ENCODE measurements at regions not wholly inside any gene's neighbourhood (a gene's known extent, or its start where the extent isn't known, plus 50 kb on each side); places are given as distances from the start of the nearest gene placed in this dataset.

DNA sequence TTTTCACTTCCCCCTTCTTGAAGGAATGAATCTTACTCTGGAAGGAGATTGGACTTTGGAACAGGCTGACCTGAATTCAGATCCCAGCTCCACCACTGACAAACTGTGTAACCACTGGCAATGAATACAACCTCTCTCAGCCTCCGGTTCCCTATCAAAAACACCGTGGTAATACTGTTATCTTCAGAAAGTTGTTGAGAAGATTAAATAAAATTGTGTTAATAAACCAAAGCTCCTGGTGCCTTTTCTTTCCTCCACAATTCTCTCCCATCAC is 99.7 kb upstream of the RAI14 start:
- TF ChIP-seq, protein P1, sequence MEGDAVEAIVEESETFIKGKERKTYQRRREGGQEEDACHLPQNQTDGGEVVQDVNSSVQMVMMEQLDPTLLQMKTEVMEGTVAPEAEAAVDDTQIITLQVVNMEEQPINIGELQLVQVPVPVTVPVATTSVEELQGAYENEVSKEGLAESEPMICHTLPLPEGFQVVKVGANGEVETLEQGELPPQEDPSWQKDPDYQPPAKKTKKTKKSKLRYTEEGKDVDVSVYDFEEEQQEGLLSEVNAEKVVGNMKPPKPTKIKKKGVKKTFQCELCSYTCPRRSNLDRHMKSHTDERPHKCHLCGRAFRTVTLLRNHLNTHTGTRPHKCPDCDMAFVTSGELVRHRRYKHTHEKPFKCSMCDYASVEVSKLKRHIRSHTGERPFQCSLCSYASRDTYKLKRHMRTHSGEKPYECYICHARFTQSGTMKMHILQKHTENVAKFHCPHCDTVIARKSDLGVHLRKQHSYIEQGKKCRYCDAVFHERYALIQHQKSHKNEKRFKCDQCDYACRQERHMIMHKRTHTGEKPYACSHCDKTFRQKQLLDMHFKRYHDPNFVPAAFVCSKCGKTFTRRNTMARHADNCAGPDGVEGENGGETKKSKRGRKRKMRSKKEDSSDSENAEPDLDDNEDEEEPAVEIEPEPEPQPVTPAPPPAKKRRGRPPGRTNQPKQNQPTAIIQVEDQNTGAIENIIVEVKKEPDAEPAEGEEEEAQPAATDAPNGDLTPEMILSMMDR (IDR thresholded peaks at IDR 0.05; ENCODE audit: low read depth, low read length) = no peak
- TF ChIP-seq POLR2A (IDR thresholded peaks at IDR 0.05; ENCODE audit: extremely low read depth, insufficient read length) = no peak
